ENCODE measurements at regions not wholly inside any gene's neighbourhood (a gene's known extent, or its start where the extent isn't known, plus 50 kb on each side); places are given as distances from the start of the nearest gene placed in this dataset.

GRCh38 chr11:91904792-91905785 lies 319.5 kb upstream of the FAT3 start:
- TF ChIP-seq, protein P1, sequence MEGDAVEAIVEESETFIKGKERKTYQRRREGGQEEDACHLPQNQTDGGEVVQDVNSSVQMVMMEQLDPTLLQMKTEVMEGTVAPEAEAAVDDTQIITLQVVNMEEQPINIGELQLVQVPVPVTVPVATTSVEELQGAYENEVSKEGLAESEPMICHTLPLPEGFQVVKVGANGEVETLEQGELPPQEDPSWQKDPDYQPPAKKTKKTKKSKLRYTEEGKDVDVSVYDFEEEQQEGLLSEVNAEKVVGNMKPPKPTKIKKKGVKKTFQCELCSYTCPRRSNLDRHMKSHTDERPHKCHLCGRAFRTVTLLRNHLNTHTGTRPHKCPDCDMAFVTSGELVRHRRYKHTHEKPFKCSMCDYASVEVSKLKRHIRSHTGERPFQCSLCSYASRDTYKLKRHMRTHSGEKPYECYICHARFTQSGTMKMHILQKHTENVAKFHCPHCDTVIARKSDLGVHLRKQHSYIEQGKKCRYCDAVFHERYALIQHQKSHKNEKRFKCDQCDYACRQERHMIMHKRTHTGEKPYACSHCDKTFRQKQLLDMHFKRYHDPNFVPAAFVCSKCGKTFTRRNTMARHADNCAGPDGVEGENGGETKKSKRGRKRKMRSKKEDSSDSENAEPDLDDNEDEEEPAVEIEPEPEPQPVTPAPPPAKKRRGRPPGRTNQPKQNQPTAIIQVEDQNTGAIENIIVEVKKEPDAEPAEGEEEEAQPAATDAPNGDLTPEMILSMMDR (conservative IDR thresholded peaks at IDR 0.05; ENCODE audit: low read depth, low read length) = no peak
- H3K4me3 ChIP-seq (IDR thresholded peaks at IDR 0.05; ENCODE audit: insufficient read depth, low read depth, low read length) = no peak overlapping the region
- H3K36me3 ChIP-seq (ENCODE audit: insufficient read depth) = no peaks in the 10 kb centered on the region
- H3K27ac ChIP-seq = no peak overlapping the region
- H3K27me3 ChIP-seq (ENCODE audit: insufficient read depth, low read depth) = no peaks in the 10 kb centered on the region
- no peak overlapping the region for H3K9ac ChIP-seq
- H3K79me2 ChIP-seq (ENCODE audit: insufficient read depth, low read depth) = no peaks in the 10 kb centered on the region
- no peak overlapping the region for H3K4me2 ChIP-seq
- H2AFZ ChIP-seq (ENCODE audit: low read depth) = no peak overlapping the region
- no peaks in the 10 kb centered on the region for H4K20me1 ChIP-seq (ENCODE audit: insufficient read depth)
- H3K4me1 ChIP-seq (ENCODE audit: low read depth, poor library complexity, severe bottlenecking) = no peaks in the 10 kb centered on the region

DNA sequence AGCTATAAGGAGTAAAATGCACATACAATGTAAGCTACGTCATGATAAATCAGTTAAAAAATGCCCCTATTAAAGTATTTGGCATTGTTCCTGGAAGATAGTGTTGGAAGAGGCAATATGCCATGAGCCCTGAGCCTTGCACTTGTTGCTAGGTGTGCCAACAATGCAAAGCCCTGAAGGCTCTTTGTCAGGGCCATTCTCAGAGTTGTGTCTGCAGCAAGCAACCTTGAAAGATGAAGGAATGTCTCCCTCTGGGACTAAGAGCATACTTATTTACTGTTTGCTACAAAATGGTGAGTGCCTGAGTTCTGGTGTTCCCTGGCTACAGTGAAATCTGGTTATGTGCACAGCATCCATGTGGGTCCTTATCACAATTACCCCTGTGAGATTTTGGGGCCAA lies 322.3 kb upstream of the FAT3 start:
- Histone ChIP-seq H3K4me2 (no peak overlapping the region), H3K79me2 (ENCODE audit: insufficient read depth, low read depth) (no peaks in the 10 kb centered on the region), H3K27me3 (ENCODE audit: insufficient read depth, low read depth) (no peaks in the 10 kb centered on the region), H4K20me1 (ENCODE audit: insufficient read depth) (no peaks in the 10 kb centered on the region), H3K9ac (no peak overlapping the region), H3K36me3 (ENCODE audit: insufficient read depth) (no peaks in the 10 kb centered on the region), H3K4me3 (IDR thresholded peaks at IDR 0.05; ENCODE audit: insufficient read depth, low read depth, low read length) (no peak overlapping the region), H2AFZ (ENCODE audit: low read depth) (no peak overlapping the region), H3K4me1 (ENCODE audit: low read depth, poor library complexity, severe bottlenecking) (no peaks in the 10 kb centered on the region), H3K27ac (no peak overlapping the region)
- TF ChIP-seq, protein P1 (conservative IDR thresholded peaks at IDR 0.05; ENCODE audit: low read depth, low read length) = no peak

- H4K20me1 ChIP-seq (ENCODE audit: insufficient read depth) = no peaks in the 10 kb centered on the region
- H3K4me3 ChIP-seq (IDR thresholded peaks at IDR 0.05; ENCODE audit: insufficient read depth, low read depth, low read length) = no peak overlapping the region
- no peaks in the 10 kb centered on the region for H3K36me3 ChIP-seq (ENCODE audit: insufficient read depth)
- H3K79me2 ChIP-seq (ENCODE audit: insufficient read depth, low read depth) = no peaks in the 10 kb centered on the region
- TF ChIP-seq, protein P1 (conservative IDR thresholded peaks at IDR 0.05; ENCODE audit: low read depth, low read length) = no peak
- H3K9ac ChIP-seq = no peak overlapping the region
- no peak overlapping the region for H3K4me2 ChIP-seq
- no peaks in the 10 kb centered on the region for H3K27me3 ChIP-seq (ENCODE audit: insufficient read depth, low read depth)
- H3K4me1 ChIP-seq (ENCODE audit: low read depth, poor library complexity, severe bottlenecking) = no peaks in the 10 kb centered on the region
- H3K27ac ChIP-seq = no peak overlapping the region
- H2AFZ ChIP-seq (ENCODE audit: low read depth) = no peak overlapping the region
Measured at GRCh38 chr11:91880660-91881059, 344.0 kb upstream of the FAT3 start.

GRCh38 chr11:91876746-91877145 lies 347.9 kb upstream of the FAT3 start:
- Histone ChIP-seq H3K36me3 (ENCODE audit: insufficient read depth) (no peaks in the 10 kb centered on the region), H3K4me2 (no peak overlapping the region), H3K4me3 (IDR thresholded peaks at IDR 0.05; ENCODE audit: insufficient read depth, low read depth, low read length) (no peak overlapping the region), H4K20me1 (ENCODE audit: insufficient read depth) (no peaks in the 10 kb centered on the region), H3K4me1 (ENCODE audit: low read depth, poor library complexity, severe bottlenecking) (no peaks in the 10 kb centered on the region), H3K9ac (no peak overlapping the region), H2AFZ (ENCODE audit: low read depth) (no peak overlapping the region), H3K27ac (no peak overlapping the region), H3K79me2 (ENCODE audit: insufficient read depth, low read depth) (no peaks in the 10 kb centered on the region), H3K27me3 (ENCODE audit: insufficient read depth, low read depth) (no peaks in the 10 kb centered on the region)
- TF ChIP-seq, protein P1 (conservative IDR thresholded peaks at IDR 0.05; ENCODE audit: low read depth, low read length) = no peak
